CD14-positive monocyte (primary cell): ENCODE measurements at regions not wholly inside any gene's neighbourhood (a gene's known extent, or its start where the extent isn't known, plus 50 kb on each side); places are given as distances from the start of the nearest gene placed in this dataset.

Source experiments
- DNase-seq, 3 donors: peaks; one replicate each; pipeline ENCODE4 v3.0.0-alpha.2; 2011 to 2022
- H2AFZ ChIP-seq: 2 replicates; pipeline ENCODE4 v1.6.0; 2012; ENCODE audit warnings: mild to moderate bottlenecking, low read depth, low read length, inconsistent platforms; ENCODE audit not compliant: insufficient read depth, poor library complexity, severe bottlenecking
- H3K27ac ChIP-seq, 2 donors: 1 replicate in 1 of 2; 2 replicates in 1 of 2; pipeline ENCODE4 v1.5.1; 2012 to 2013; ENCODE audit warnings: low read length in 2 of 2, control low read depth in 1 of 2, inconsistent platforms in 1 of 2, low read depth in 1 of 2, mild to moderate bottlenecking in 1 of 2
- H3K27me3 ChIP-seq, 2 donors: one replicate each; pipeline versions ENCODE4 v1.6.0 to v1.6.1; 2011 to 2013; ENCODE audit warnings: low read length in 2 of 2; ENCODE audit not compliant: control insufficient read depth in 2 of 2, insufficient read depth in 2 of 2
- H3K36me3 ChIP-seq, 2 donors: replicated peaks in 1 of 2; 1 replicate in 1 of 2; 2 replicates in 1 of 2; pipeline versions ENCODE4 v1.5.1 to v1.6.1; 2012 to 2013; ENCODE audit warnings: low read length in 2 of 2, control low read depth in 1 of 2, inconsistent platforms in 1 of 2, mild to moderate bottlenecking in 1 of 2; ENCODE audit not compliant: insufficient read depth in 2 of 2, control insufficient read depth in 1 of 2
- H3K4me1 ChIP-seq, 2 donors: 1 replicate in 1 of 2; 2 replicates in 1 of 2; pipeline versions ENCODE4 v1.5.1 to v1.6.1; 2012 to 2013; ENCODE audit warnings: low read length in 2 of 2, control low read depth in 1 of 2, inconsistent platforms in 1 of 2, mild to moderate bottlenecking in 1 of 2, moderate library complexity in 1 of 2; ENCODE audit not compliant: insufficient read depth in 2 of 2, control insufficient read depth in 1 of 2
- H3K4me2 ChIP-seq: replicated peaks from 2 replicates; pipeline ENCODE3; 2012; ENCODE audit warnings: low read length, moderate library complexity, mild to moderate bottlenecking; ENCODE audit not compliant: poor library complexity, severe bottlenecking; ENCODE audit errors: extremely low read depth
- H3K4me3 ChIP-seq, 3 experiments: fragments of 200-600 bp in 1 of 3; sonication (generic) in 1 of 3; replicated peaks in 1 of 3; 1 replicate in 2 of 3; 2 replicates in 1 of 3; pipeline ENCODE4 v1.5.1; 2011 to 2013; ENCODE audit warnings: low read length in 3 of 3, mild to moderate bottlenecking in 3 of 3, control low read depth in 2 of 3, low read depth in 2 of 3, inconsistent platforms in 1 of 3, moderate library complexity in 1 of 3
- H3K79me2 ChIP-seq: 2 replicates; pipeline ENCODE4 v1.6.0; 2012; ENCODE audit warnings: mild to moderate bottlenecking, control low read depth, inconsistent platforms, low read length, moderate library complexity; ENCODE audit not compliant: insufficient read depth
- H3K9ac ChIP-seq: 2 replicates; pipeline ENCODE4 v1.6.0; 2017; ENCODE audit warnings: low read length, mild to moderate bottlenecking; ENCODE audit not compliant: insufficient read depth, poor library complexity, severe bottlenecking
- H3K9me3 ChIP-seq, 2 donors: replicated peaks in 1 of 2; 1 replicate in 1 of 2; 2 replicates in 1 of 2; pipeline versions ENCODE4 v1.5.1 to v1.6.1; 2012 to 2013; ENCODE audit warnings: low read length in 2 of 2, control low read depth in 1 of 2; ENCODE audit not compliant: control insufficient read depth in 1 of 2, insufficient read depth in 1 of 2
- H4K20me1 ChIP-seq: 2 replicates; pipeline ENCODE4 v1.6.0; 2012; ENCODE audit warnings: mild to moderate bottlenecking, low read length, control low read depth, moderate library complexity; ENCODE audit not compliant: insufficient read depth
- H3K27ac Mint-ChIP-seq, 7 donors: one replicate each; pipeline ENCODE4 v1.8.0; 2020; ENCODE audit warnings: mild to moderate bottlenecking in 7 of 7, mixed read lengths in 7 of 7, moderate library complexity in 6 of 7, inconsistent platforms in 2 of 7
- H3K27me3 Mint-ChIP-seq, 3 donors: one replicate each; pipeline ENCODE4 v1.8.0; 2021 to 2022; ENCODE audit warnings: low read depth in 3 of 3, mild to moderate bottlenecking in 3 of 3, mixed read lengths in 3 of 3, moderate library complexity in 3 of 3, inconsistent platforms in 1 of 3
- H3K36me3 Mint-ChIP-seq, 2 donors: one replicate each; pipeline ENCODE4 v1.8.0; 2020; ENCODE audit warnings: mixed read lengths in 2 of 2, inconsistent platforms in 1 of 2, mild to moderate bottlenecking in 1 of 2
- H3K4me1 Mint-ChIP-seq: one replicate; pipeline ENCODE4 v1.8.0; 2020; ENCODE audit warnings: mild to moderate bottlenecking, mixed read lengths
- H3K4me3 Mint-ChIP-seq, 2 donors: one replicate each; pipeline ENCODE4 v1.8.0; 2020; ENCODE audit warnings: mild to moderate bottlenecking in 2 of 2, mixed read lengths in 2 of 2, moderate library complexity in 1 of 2
- H3K9me3 Mint-ChIP-seq, 7 donors: one replicate each; pipeline ENCODE4 v1.8.0; 2020 to 2022; ENCODE audit warnings: mixed read lengths in 7 of 7, mild to moderate bottlenecking in 6 of 7, moderate library complexity in 6 of 7, inconsistent platforms in 2 of 7
- CTCF ChIP-seq: fragments of 200-600 bp; IDR thresholded peaks from one replicate; pipeline ENCODE4 v1.8.0; 2022; ENCODE audit warnings: antibody characterized with exemption, mild to moderate bottlenecking
- WGBS: methylation state at CpG from one replicate; pipeline ENCODE4 v1.1.5; 2013; ENCODE audit warnings: missing lambda C conversion rate; ENCODE audit not compliant: insufficient coverage; 5-methylcytosine and 5-hydroxymethylcytosine counted together
- intact Hi-C, 2 donors: fragments of 100-400 bp; cut with micrococcal nuclease; formaldehyde crosslinking; loops; one replicate each; pipeline versions ENCODE4 v1.15.0 to v1.15.1; 2023

- TF ChIP-seq CTCF, result no peak
- H3K9me3 ChIP-seq, result no peaks in the 10 kb centered on the region
- no peak overlapping the region for H3K4me2 ChIP-seq
- H3K27me3 Mint-ChIP-seq, result peaks cover 6 to 16% (median 8%) of the 10 kb centered on the region in 3 donors
- peaks cover 0 to 2% (median 0%) of the 10 kb centered on the region in 7 donors for H3K9me3 Mint-ChIP-seq
- no peak overlapping the region for H3K27ac ChIP-seq
- no peak overlapping the region for H3K4me3 ChIP-seq
- H3K4me1 ChIP-seq, result peaks cover 4 to 7% of the 10 kb centered on the region in 2 donors
- no peaks in the 10 kb centered on the region for H4K20me1 ChIP-seq
- H3K4me1 Mint-ChIP-seq, result peaks cover 8% of the 10 kb centered on the region
- H3K36me3 ChIP-seq, result no peaks in the 10 kb centered on the region
- H3K27me3 ChIP-seq, result peaks cover 0 to 7% of the 10 kb centered on the region in 2 donors
- no peak overlapping the region for H3K4me3 Mint-ChIP-seq
- no peaks in the 10 kb centered on the region for H3K36me3 Mint-ChIP-seq
- WGBS, result 86% methylated on average over 4 of the region's 5 CpGs
- no peak for DNase-seq
- no peaks in the 10 kb centered on the region for H3K79me2 ChIP-seq
- H3K9ac ChIP-seq, result no peak overlapping the region
- no peak overlapping the region for H2AFZ ChIP-seq
- intact Hi-C loops, result no loop called here
- no peak overlapping the region for H3K27ac Mint-ChIP-seq
Measured at GRCh38 chr11:69430566-69430965, 50.9 kb upstream of the LINC01488 start.

- Histone ChIP-seq H3K27me3 (peaks cover 0 to 7% of the 10 kb centered on the region in 2 donors), H3K79me2 (no peaks in the 10 kb centered on the region), H3K4me1 (peaks cover 9 to 12% of the 10 kb centered on the region in 2 donors), H4K20me1 (no peaks in the 10 kb centered on the region), H2AFZ (no peak overlapping the region), H3K9ac (no peak overlapping the region), H3K9me3 (no peaks in the 10 kb centered on the region), H3K36me3 (no peaks in the 10 kb centered on the region), H3K27ac (no peak overlapping the region), H3K4me3 (no peak overlapping the region), H3K4me2 (no peak overlapping the region)
- TF ChIP-seq CTCF, result no peak
- no peak overlapping the region for H3K27ac Mint-ChIP-seq
- DNase-seq, result no peak
- 85% methylated on average over 4 of the region's 5 CpGs for WGBS
- peaks cover 13% of the 10 kb centered on the region for H3K4me1 Mint-ChIP-seq
- intact Hi-C loops, result no loop called here
- H3K9me3 Mint-ChIP-seq, result peaks cover 0 to 2% (median 0%) of the 10 kb centered on the region in 7 donors
- no peak overlapping the region for H3K4me3 Mint-ChIP-seq
- peaks cover 10 to 17% (median 10%) of the 10 kb centered on the region in 3 donors for H3K27me3 Mint-ChIP-seq
- no peaks in the 10 kb centered on the region for H3K36me3 Mint-ChIP-seq
Measured at GRCh38 chr11:69431136-69431535, 50.3 kb upstream of the LINC01488 start.
